Adrenal gland (tissue), 5 donors: ENCODE measurements at regions not wholly inside any gene's neighbourhood (a gene's known extent, or its start where the extent isn't known, plus 50 kb on each side); places are given as distances from the start of the nearest gene placed in this dataset.

Experiments used
- CTCF ChIP-seq, 6 experiments: fragments of 450-650 bp in 4 of 6; fragments of 200-600 bp in 2 of 6; sonication (generic) in 1 of 6; IDR thresholded peaks; 1 replicate in 5 of 6; 2 replicates in 1 of 6; pipeline versions ENCODE4 v1.5.1 to v1.8.0; 2016 to 2021; ENCODE audit warnings: antibody characterized with exemption in 6 of 6, mild to moderate bottlenecking in 2 of 6, moderate library complexity in 1 of 6
- POLR2A ChIP-seq, 2 donors: fragments of 450-650 bp; IDR thresholded peaks; one replicate each; pipeline ENCODE4 v1.6.1; 2017; ENCODE audit warnings: antibody characterized with exemption in 2 of 2, mild to moderate bottlenecking in 2 of 2, moderate library complexity in 1 of 2
- donor health status: DM: no; HTN: no; CAD: no.

- TF ChIP-seq CTCF (IDR thresholded peaks at IDR 0.05) (no peak), POLR2A (IDR thresholded peaks at IDR 0.05) (no peak)
Measured at GRCh38 chr3:106376016-106376570, 507.3 kb upstream of the CBLB start.
